Neutrophil (primary cell): ENCODE measurements at regions not wholly inside any gene's neighbourhood (a gene's known extent, or its start where the extent isn't known, plus 50 kb on each side); places are given as distances from the start of the nearest gene placed in this dataset.

ENCODE experiments used
- H3K27ac ChIP-seq: fragments of 200-600 bp; sonication (generic); 2 replicates; pipeline ENCODE4 v1.5.1; 2016; ENCODE audit warnings: mild to moderate bottlenecking, moderate library complexity
- H3K27me3 ChIP-seq: fragments of 200-600 bp; sonication (generic); 2 replicates; pipeline ENCODE4 v1.6.0; 2016; ENCODE audit warnings: mild to moderate bottlenecking
- H3K36me3 ChIP-seq: fragments of 200-600 bp; sonication (generic); 2 replicates; pipeline ENCODE4 v1.5.1; 2017
- H3K4me1 ChIP-seq, 2 experiments: fragments of 200-600 bp in 1 of 2; sonication (generic) in 1 of 2; 1 replicate in 1 of 2; 2 replicates in 1 of 2; pipeline versions ENCODE4 v1.5.1 to v1.6.1; 2013 to 2016; ENCODE audit warnings: low read depth in 1 of 2, low read length in 1 of 2, mild to moderate bottlenecking in 1 of 2, moderate library complexity in 1 of 2; ENCODE audit not compliant: control insufficient read depth in 1 of 2, insufficient read depth in 1 of 2
- H3K4me3 ChIP-seq, 2 experiments: fragments of 200-600 bp in 1 of 2; sonication (generic) in 1 of 2; 1 replicate in 1 of 2; 2 replicates in 1 of 2; pipeline ENCODE4 v1.5.1; 2013 to 2016; ENCODE audit warnings: low read depth in 1 of 2, low read length in 1 of 2, mild to moderate bottlenecking in 1 of 2, moderate library complexity in 1 of 2
- H3K9me3 ChIP-seq: fragments of 200-600 bp; sonication (generic); 2 replicates; pipeline ENCODE4 v1.5.1; 2016
- TF ChIP-seq, protein P1 (sequence below): fragments of 200-600 bp; sonication (generic); IDR thresholded peaks from 2 replicates; pipeline ENCODE4 v1.5.1; 2016; ENCODE audit warnings: antibody characterized with exemption

GRCh38 chr17:56708220-56708558 is 114.7 kb downstream of the NOG start:
- no peaks in the 10 kb centered on the region for H3K9me3 ChIP-seq
- no peaks in the 10 kb centered on the region for H3K4me1 ChIP-seq
- no peaks in the 10 kb centered on the region for H3K36me3 ChIP-seq
- no peak overlapping the region for H3K4me3 ChIP-seq
- no peaks in the 10 kb centered on the region for H3K27me3 ChIP-seq
- TF ChIP-seq, protein P1, sequence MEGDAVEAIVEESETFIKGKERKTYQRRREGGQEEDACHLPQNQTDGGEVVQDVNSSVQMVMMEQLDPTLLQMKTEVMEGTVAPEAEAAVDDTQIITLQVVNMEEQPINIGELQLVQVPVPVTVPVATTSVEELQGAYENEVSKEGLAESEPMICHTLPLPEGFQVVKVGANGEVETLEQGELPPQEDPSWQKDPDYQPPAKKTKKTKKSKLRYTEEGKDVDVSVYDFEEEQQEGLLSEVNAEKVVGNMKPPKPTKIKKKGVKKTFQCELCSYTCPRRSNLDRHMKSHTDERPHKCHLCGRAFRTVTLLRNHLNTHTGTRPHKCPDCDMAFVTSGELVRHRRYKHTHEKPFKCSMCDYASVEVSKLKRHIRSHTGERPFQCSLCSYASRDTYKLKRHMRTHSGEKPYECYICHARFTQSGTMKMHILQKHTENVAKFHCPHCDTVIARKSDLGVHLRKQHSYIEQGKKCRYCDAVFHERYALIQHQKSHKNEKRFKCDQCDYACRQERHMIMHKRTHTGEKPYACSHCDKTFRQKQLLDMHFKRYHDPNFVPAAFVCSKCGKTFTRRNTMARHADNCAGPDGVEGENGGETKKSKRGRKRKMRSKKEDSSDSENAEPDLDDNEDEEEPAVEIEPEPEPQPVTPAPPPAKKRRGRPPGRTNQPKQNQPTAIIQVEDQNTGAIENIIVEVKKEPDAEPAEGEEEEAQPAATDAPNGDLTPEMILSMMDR = no peak
- no peak overlapping the region for H3K27ac ChIP-seq

DNA sequence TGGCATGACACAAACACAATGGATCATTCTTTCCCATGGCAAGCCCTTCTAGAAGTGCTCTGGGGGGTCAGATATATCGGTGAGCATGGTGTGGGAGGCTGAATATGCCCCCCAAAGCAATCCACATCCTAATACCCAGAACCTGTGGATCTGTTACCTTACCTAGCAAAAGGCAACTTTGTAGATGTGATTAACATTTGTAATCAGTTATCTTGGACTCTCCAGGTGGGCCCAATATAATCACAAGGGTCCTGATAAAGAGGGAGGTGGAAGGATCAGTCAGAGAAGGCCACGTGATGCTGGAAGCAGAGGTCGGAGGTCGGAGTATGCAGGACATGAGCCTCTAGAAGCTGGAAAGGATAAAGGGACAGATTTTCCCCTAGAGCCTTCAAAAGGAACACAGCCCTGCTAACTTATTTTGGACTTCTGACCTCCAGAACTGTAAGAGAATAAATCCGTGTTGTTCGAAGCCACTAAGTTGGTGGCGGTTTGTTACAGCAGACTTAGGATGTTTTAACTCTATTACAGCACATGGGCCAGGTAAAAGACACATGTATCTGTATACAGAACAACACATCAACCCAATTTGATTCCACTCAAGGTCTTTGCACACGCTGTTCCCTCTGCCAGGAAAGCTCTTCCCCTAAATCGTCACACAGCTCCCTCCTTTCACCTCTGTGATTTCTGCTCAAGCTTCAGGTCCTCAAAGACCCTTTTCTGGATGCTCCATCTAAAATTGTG is 115.3 kb downstream of the NOG start:
- no peaks in the 10 kb centered on the region for H3K36me3 ChIP-seq
- H3K27ac ChIP-seq = no peak overlapping the region
- H3K9me3 ChIP-seq = no peaks in the 10 kb centered on the region
- H3K27me3 ChIP-seq = no peaks in the 10 kb centered on the region
- H3K4me1 ChIP-seq = no peaks in the 10 kb centered on the region
- TF ChIP-seq, protein P1 = no peak
- H3K4me3 ChIP-seq = no peak overlapping the region

DNA sequence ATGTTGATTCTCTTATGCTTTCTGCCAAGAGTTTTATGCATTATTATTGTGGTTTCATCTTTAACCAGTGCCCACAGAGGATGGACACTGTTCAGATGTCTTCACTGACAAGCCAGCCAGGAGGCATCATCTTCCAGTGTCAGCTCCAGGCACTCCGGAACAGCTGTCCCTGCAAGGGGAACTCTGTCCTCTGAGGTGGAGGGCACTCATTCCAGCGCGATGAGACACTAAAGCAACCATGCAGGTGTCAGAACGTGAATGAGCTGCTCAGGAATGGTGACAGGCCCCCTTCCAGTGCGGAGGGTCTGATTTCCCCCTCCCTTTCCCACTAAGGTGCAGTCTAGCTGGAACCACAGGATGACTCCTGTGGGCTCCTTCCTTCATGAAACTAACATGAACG is 117.5 kb downstream of the NOG start:
- Histone ChIP-seq H3K4me3 (no peak overlapping the region), H3K4me1 (peaks cover 2 to 4% of the 10 kb centered on the region in 2 experiments), H3K36me3 (no peaks in the 10 kb centered on the region), H3K9me3 (no peaks in the 10 kb centered on the region), H3K27me3 (no peaks in the 10 kb centered on the region), H3K27ac (no peak overlapping the region)
- TF ChIP-seq, protein P1 = no peak

DNA sequence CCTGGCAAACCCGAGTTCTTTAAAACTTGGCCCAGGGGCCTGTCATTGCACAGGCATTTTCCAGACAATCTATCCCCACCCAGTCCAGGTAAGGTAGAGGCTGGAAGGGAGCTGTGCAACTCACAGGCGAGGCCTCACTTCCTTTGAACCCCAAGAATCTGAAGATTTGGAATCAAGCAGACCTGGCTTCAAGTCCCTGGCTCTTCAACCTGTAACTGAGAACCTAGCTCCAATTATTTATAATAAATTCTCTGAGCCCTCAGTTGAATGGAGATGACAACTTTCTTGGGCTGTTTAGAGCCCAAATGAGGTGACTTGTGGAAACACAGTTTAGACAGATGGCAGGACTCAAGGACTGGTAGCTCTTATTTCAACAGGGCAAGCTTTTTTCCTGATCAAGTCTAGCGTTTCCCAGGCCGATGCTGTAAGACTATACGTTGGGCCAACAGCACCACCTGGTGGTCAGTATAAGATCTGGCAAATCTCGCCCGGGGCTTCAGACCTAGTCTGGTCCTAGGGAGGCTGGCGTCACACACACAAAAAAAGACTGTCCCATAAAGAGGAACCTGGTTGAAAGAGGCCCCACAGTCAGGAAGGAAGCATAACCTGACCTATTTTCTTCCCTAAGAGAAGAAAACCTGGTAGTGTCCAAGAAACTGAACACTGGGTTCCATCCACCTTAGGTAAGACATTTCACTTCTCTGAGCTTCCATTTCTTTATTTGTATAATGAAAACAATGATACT is 117.9 kb downstream of the C17orf67 start:
- Histone ChIP-seq H3K4me1 (peaks cover 9 to 12% of the 10 kb centered on the region in 2 experiments), H3K27ac (no peak overlapping the region), H3K27me3 (no peaks in the 10 kb centered on the region), H3K4me3 (no peak overlapping the region), H3K9me3 (no peaks in the 10 kb centered on the region), H3K36me3 (no peaks in the 10 kb centered on the region)
- TF ChIP-seq, protein P1 = peak; percentile 69

DNA sequence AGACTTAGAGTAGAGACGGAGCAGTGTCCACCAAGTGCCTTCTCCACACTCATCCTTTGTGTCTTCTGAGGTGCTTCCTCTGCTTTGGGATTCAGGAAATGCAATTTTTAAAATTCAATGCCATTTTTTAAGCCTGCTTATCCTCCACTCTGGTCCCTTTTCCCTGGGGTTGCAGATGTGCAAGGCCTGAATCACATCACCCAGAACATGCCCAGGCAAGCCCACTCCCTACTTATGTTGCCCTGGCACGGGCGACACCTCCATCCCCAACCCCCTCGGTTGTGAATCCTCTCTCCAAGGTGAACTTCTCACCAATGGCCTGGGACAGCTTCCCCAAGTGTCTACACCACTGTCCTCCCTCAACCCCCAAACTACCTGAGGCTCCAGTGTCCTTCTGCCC is 116.2 kb downstream of the C17orf67 start:
- no peaks in the 10 kb centered on the region for H3K27me3 ChIP-seq
- no peak overlapping the region for H3K4me3 ChIP-seq
- H3K27ac ChIP-seq = no peak overlapping the region
- H3K9me3 ChIP-seq = no peaks in the 10 kb centered on the region
- peaks cover 9 to 12% of the 10 kb centered on the region in 2 experiments for H3K4me1 ChIP-seq
- no peaks in the 10 kb centered on the region for H3K36me3 ChIP-seq
- TF ChIP-seq, protein P1 = no peak
